ENCODE measurements at regions not wholly inside any gene's neighbourhood (a gene's known extent, or its start where the extent isn't known, plus 50 kb on each side); places are given as distances from the start of the nearest gene placed in this dataset.
A peak's percentile ranks its signal among the peaks of the same experiment; 100 is the strongest.

DNA sequence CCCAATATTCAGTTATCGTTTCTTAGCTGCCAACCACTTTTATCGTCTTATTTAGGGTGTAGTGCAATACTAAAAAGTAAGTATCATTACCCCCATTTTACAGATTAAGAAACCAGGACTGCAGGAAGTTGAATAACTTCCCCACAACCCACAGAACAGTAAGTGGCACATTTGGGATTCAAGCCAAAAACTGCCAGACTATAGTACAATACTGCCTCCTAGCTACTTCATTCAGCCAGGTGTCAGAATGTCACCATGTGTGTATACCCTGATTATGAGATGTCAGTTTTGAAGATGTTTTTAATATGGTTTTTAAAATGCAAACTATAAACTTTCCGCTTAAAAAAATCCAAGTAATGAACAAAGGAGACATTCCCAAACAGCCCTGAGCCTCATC is 74.2 kb upstream of the PROK2 start:
- TF ChIP-seq, protein P1, sequence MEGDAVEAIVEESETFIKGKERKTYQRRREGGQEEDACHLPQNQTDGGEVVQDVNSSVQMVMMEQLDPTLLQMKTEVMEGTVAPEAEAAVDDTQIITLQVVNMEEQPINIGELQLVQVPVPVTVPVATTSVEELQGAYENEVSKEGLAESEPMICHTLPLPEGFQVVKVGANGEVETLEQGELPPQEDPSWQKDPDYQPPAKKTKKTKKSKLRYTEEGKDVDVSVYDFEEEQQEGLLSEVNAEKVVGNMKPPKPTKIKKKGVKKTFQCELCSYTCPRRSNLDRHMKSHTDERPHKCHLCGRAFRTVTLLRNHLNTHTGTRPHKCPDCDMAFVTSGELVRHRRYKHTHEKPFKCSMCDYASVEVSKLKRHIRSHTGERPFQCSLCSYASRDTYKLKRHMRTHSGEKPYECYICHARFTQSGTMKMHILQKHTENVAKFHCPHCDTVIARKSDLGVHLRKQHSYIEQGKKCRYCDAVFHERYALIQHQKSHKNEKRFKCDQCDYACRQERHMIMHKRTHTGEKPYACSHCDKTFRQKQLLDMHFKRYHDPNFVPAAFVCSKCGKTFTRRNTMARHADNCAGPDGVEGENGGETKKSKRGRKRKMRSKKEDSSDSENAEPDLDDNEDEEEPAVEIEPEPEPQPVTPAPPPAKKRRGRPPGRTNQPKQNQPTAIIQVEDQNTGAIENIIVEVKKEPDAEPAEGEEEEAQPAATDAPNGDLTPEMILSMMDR (IDR thresholded peaks at IDR 0.05), result peak in 1 of 3 experiments; percentile 10
- TF ChIP-seq POLR2A (IDR thresholded peaks at IDR 0.05), result no peak

Measured in testis (tissue), 2 donors.